GM23338 (cell line): ENCODE measurements at regions not wholly inside any gene's neighbourhood (a gene's known extent, or its start where the extent isn't known, plus 50 kb on each side); places are given as distances from the start of the nearest gene placed in this dataset.

ENCODE experiments used
- ATAC-seq: fragments of 200-7000 bp; cut with Tn5 transposase; 3 replicates; pipeline ENCODE4 v1.9.1; 2020
- DNase-seq: peaks from one replicate; pipeline ENCODE4 v3.0.0-alpha.2; 2015; ENCODE audit warnings: low spot score
- H2AFZ ChIP-seq: fragments of 200-600 bp; sonication (generic); 2 replicates; pipeline ENCODE4 v1.8.0; 2016; ENCODE audit warnings: antibody characterized with exemption, mild to moderate bottlenecking, moderate library complexity
- H3F3A ChIP-seq: fragments of 200-600 bp; sonication (generic); replicated peaks from 2 replicates; pipeline ENCODE4 v1.8.0; 2017; ENCODE audit warnings: antibody characterized with exemption, mixed run types, low read depth
- H3K27ac ChIP-seq: fragments of 200-600 bp; sonication (generic); 2 replicates; pipeline ENCODE4 v1.6.1; 2016; ENCODE audit warnings: low read depth
- H3K27me3 ChIP-seq: fragments of 200-600 bp; sonication (generic); 2 replicates; pipeline ENCODE4 v1.8.0; 2016; ENCODE audit warnings: mild to moderate bottlenecking, mixed run types, moderate library complexity; ENCODE audit not compliant: insufficient read depth
- H3K36me3 ChIP-seq: fragments of 200-600 bp; sonication (generic); 2 replicates; pipeline ENCODE4 v1.8.0; 2016; ENCODE audit warnings: mild to moderate bottlenecking; ENCODE audit not compliant: insufficient read depth
- H3K4me1 ChIP-seq: fragments of 200-600 bp; sonication (generic); 2 replicates; pipeline ENCODE4 v1.8.0; 2016; ENCODE audit warnings: mild to moderate bottlenecking, moderate library complexity; ENCODE audit not compliant: insufficient read depth
- H3K4me2 ChIP-seq: fragments of 200-600 bp; sonication (generic); 2 replicates; pipeline ENCODE4 v1.7.1; 2017; ENCODE audit warnings: mixed run types
- H3K4me3 ChIP-seq: fragments of 200-600 bp; sonication (generic); 2 replicates; pipeline ENCODE4 v1.6.1; 2016; ENCODE audit warnings: mixed run types
- H3K79me2 ChIP-seq: fragments of 200-600 bp; sonication (generic); replicated peaks from 2 replicates; pipeline ENCODE4 v1.8.0; 2017; ENCODE audit warnings: mild to moderate bottlenecking; ENCODE audit not compliant: insufficient read depth
- H3K9me2 ChIP-seq: fragments of 200-600 bp; sonication (generic); 2 replicates; pipeline ENCODE4 v1.8.0; 2017; ENCODE audit not compliant: insufficient read depth
- H4K20me1 ChIP-seq: fragments of 200-600 bp; sonication (generic); replicated peaks from 2 replicates; pipeline ENCODE4 v1.8.0; 2017; ENCODE audit warnings: mild to moderate bottlenecking; ENCODE audit not compliant: insufficient read depth
- H3K27ac Mint-ChIP-seq: 2 replicates; pipeline ENCODE4 v1.8.0; 2020; ENCODE audit warnings: inconsistent platforms, mild to moderate bottlenecking, moderate library complexity, mixed read lengths
- H3K27me3 Mint-ChIP-seq: 3 replicates; pipeline ENCODE4 v1.8.0; 2022; ENCODE audit warnings: low read depth, mild to moderate bottlenecking, moderate library complexity, mixed read lengths, inconsistent platforms; ENCODE audit not compliant: insufficient read depth, poor library complexity
- H3K36me3 Mint-ChIP-seq: 3 replicates; pipeline ENCODE4 v1.8.0; 2021; ENCODE audit warnings: low read depth, mild to moderate bottlenecking, inconsistent platforms, moderate library complexity, mixed read lengths
- H3K4me1 Mint-ChIP-seq: 3 replicates; pipeline ENCODE4 v1.8.0; 2020; ENCODE audit warnings: mild to moderate bottlenecking, inconsistent platforms, mixed read lengths
- H3K4me3 Mint-ChIP-seq: 3 replicates; pipeline ENCODE4 v1.8.0; 2021; ENCODE audit warnings: moderate library complexity, mild to moderate bottlenecking, inconsistent platforms, mixed read lengths
- H3K9me3 Mint-ChIP-seq: 3 replicates; pipeline ENCODE4 v1.8.0; 2020; ENCODE audit warnings: moderate library complexity, mild to moderate bottlenecking, inconsistent platforms, mixed read lengths
- CREB1 ChIP-seq: fragments of 250-450 bp; sonication (Bioruptor Pico); IDR thresholded peaks from 2 replicates; pipeline ENCODE4 v1.5.0; 2020; ENCODE audit warnings: low read depth, mild to moderate bottlenecking, moderate library complexity
- EZH2phosphoT487 ChIP-seq: fragments of 200-600 bp; sonication (generic); IDR thresholded peaks from one replicate; pipeline ENCODE4 v1.8.1; 2018; ENCODE audit warnings: antibody characterized with exemption; ENCODE audit not compliant: unreplicated experiment
- JUNB ChIP-seq: IDR thresholded peaks from one replicate; pipeline ENCODE4 v1.6.1; 2016; ENCODE audit warnings: antibody characterized with exemption; ENCODE audit not compliant: unreplicated experiment
- NANOG ChIP-seq: IDR thresholded peaks from 2 replicates; pipeline ENCODE4 v1.6.1; 2016; ENCODE audit warnings: antibody characterized with exemption, borderline replicate concordance
- POLR2AphosphoS5 ChIP-seq: IDR thresholded peaks from 2 replicates; pipeline ENCODE4 v1.6.1; 2016; ENCODE audit warnings: antibody characterized with exemption, low read depth
- STAT1 ChIP-seq: IDR thresholded peaks from one replicate; pipeline ENCODE4 v1.6.1; 2016; ENCODE audit warnings: antibody characterized with exemption; ENCODE audit not compliant: unreplicated experiment
- ZNF114 ChIP-seq: fragments of 250-450 bp; sonication (Bioruptor Pico); IDR thresholded peaks from 2 replicates; pipeline ENCODE4 v1.5.0; 2020; ENCODE audit warnings: mild to moderate bottlenecking, moderate library complexity
- ZNF331 ChIP-seq: fragments of 250-450 bp; sonication (Bioruptor Pico); IDR thresholded peaks from 2 replicates; pipeline ENCODE4 v1.5.0; 2020; ENCODE audit warnings: low read depth, mild to moderate bottlenecking, moderate library complexity
- TF ChIP-seq, protein P1 (sequence below): IDR thresholded peaks from one replicate; pipeline ENCODE4 v1.6.1; 2018; ENCODE audit warnings: antibody characterized with exemption; ENCODE audit not compliant: unreplicated experiment
- TF ChIP-seq, protein P2 (sequence below): IDR thresholded peaks from 2 replicates; pipeline ENCODE4 v1.6.1; 2016; ENCODE audit warnings: antibody characterized with exemption
- TF ChIP-seq, protein P3 (sequence below): fragments of 250-450 bp; sonication (Bioruptor Pico); IDR thresholded peaks from 2 replicates; pipeline ENCODE4 v1.5.0; 2020; ENCODE audit warnings: mild to moderate bottlenecking, moderate library complexity
- TF ChIP-seq, protein P4 (sequence below), 2 experiments: fragments of 200-600 bp in 1 of 2; sonication (generic) in 1 of 2; conservative IDR thresholded peaks; 2 replicates each; pipeline versions ENCODE4 v1.5.1 to v1.6.1; 2016 to 2017; ENCODE audit warnings: antibody characterized with exemption in 2 of 2, low read depth in 2 of 2, mild to moderate bottlenecking in 2 of 2, moderate library complexity in 1 of 2

DNA sequence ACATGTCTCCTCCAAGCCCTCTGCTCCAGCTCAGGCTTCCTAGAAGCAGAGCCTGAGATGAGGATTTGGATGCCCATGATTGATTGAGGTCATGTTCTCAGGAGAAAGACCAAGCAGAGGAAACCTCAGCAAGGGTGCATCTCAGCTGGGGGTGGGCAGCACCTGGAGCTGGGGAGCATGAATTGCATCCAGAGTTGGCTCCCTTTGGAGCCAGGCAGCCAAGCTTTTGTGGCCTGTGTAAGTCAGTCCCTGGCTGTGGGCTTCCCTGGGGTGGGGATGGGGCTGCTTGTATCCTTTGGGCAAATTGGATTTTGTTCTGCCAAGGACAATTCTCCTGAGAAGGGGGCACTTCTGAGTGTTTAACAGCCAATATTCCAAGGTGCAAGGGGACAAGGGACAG is 91.5 kb upstream of the WASF3 start:
- Mint-ChIP-seq H3K4me3 (no peak overlapping the region), H3K27ac (no peak overlapping the region), H3K27me3 (peaks cover 6% of the 10 kb centered on the region), H3K9me3 (no peaks in the 10 kb centered on the region), H3K4me1 (no peaks in the 10 kb centered on the region), H3K36me3 (no peaks in the 10 kb centered on the region)
- Histone ChIP-seq H3K4me1 (no peaks in the 10 kb centered on the region), H3K79me2 (no peaks in the 10 kb centered on the region), H3K4me2 (no peak overlapping the region), H3F3A (no peaks in the 10 kb centered on the region), H3K9me2 (no peaks in the 10 kb centered on the region), H3K27me3 (no peaks in the 10 kb centered on the region), H3K4me3 (no peak overlapping the region), H4K20me1 (no peaks in the 10 kb centered on the region), H3K36me3 (no peaks in the 10 kb centered on the region), H2AFZ (no peak overlapping the region), H3K27ac (no peak overlapping the region)
- ATAC-seq (no peak), DNase-seq (no peak)
- TF ChIP-seq EZH2phosphoT487 (no peak), POLR2AphosphoS5 (no peak), ZNF114 (CRISPR knock-in tag) (no peak), NANOG (no peak), CREB1 (CRISPR knock-in tag) (no peak), JUNB (no peak), ZNF331 (CRISPR knock-in tag) (no peak), STAT1 (no peak)
- TF ChIP-seq, protein P1, sequence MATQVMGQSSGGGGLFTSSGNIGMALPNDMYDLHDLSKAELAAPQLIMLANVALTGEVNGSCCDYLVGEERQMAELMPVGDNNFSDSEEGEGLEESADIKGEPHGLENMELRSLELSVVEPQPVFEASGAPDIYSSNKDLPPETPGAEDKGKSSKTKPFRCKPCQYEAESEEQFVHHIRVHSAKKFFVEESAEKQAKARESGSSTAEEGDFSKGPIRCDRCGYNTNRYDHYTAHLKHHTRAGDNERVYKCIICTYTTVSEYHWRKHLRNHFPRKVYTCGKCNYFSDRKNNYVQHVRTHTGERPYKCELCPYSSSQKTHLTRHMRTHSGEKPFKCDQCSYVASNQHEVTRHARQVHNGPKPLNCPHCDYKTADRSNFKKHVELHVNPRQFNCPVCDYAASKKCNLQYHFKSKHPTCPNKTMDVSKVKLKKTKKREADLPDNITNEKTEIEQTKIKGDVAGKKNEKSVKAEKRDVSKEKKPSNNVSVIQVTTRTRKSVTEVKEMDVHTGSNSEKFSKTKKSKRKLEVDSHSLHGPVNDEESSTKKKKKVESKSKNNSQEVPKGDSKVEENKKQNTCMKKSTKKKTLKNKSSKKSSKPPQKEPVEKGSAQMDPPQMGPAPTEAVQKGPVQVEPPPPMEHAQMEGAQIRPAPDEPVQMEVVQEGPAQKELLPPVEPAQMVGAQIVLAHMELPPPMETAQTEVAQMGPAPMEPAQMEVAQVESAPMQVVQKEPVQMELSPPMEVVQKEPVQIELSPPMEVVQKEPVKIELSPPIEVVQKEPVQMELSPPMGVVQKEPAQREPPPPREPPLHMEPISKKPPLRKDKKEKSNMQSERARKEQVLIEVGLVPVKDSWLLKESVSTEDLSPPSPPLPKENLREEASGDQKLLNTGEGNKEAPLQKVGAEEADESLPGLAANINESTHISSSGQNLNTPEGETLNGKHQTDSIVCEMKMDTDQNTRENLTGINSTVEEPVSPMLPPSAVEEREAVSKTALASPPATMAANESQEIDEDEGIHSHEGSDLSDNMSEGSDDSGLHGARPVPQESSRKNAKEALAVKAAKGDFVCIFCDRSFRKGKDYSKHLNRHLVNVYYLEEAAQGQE = no peak
- TF ChIP-seq, protein P2, sequence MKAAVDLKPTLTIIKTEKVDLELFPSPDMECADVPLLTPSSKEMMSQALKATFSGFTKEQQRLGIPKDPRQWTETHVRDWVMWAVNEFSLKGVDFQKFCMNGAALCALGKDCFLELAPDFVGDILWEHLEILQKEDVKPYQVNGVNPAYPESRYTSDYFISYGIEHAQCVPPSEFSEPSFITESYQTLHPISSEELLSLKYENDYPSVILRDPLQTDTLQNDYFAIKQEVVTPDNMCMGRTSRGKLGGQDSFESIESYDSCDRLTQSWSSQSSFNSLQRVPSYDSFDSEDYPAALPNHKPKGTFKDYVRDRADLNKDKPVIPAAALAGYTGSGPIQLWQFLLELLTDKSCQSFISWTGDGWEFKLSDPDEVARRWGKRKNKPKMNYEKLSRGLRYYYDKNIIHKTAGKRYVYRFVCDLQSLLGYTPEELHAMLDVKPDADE = no peak
- TF ChIP-seq, protein P3, sequence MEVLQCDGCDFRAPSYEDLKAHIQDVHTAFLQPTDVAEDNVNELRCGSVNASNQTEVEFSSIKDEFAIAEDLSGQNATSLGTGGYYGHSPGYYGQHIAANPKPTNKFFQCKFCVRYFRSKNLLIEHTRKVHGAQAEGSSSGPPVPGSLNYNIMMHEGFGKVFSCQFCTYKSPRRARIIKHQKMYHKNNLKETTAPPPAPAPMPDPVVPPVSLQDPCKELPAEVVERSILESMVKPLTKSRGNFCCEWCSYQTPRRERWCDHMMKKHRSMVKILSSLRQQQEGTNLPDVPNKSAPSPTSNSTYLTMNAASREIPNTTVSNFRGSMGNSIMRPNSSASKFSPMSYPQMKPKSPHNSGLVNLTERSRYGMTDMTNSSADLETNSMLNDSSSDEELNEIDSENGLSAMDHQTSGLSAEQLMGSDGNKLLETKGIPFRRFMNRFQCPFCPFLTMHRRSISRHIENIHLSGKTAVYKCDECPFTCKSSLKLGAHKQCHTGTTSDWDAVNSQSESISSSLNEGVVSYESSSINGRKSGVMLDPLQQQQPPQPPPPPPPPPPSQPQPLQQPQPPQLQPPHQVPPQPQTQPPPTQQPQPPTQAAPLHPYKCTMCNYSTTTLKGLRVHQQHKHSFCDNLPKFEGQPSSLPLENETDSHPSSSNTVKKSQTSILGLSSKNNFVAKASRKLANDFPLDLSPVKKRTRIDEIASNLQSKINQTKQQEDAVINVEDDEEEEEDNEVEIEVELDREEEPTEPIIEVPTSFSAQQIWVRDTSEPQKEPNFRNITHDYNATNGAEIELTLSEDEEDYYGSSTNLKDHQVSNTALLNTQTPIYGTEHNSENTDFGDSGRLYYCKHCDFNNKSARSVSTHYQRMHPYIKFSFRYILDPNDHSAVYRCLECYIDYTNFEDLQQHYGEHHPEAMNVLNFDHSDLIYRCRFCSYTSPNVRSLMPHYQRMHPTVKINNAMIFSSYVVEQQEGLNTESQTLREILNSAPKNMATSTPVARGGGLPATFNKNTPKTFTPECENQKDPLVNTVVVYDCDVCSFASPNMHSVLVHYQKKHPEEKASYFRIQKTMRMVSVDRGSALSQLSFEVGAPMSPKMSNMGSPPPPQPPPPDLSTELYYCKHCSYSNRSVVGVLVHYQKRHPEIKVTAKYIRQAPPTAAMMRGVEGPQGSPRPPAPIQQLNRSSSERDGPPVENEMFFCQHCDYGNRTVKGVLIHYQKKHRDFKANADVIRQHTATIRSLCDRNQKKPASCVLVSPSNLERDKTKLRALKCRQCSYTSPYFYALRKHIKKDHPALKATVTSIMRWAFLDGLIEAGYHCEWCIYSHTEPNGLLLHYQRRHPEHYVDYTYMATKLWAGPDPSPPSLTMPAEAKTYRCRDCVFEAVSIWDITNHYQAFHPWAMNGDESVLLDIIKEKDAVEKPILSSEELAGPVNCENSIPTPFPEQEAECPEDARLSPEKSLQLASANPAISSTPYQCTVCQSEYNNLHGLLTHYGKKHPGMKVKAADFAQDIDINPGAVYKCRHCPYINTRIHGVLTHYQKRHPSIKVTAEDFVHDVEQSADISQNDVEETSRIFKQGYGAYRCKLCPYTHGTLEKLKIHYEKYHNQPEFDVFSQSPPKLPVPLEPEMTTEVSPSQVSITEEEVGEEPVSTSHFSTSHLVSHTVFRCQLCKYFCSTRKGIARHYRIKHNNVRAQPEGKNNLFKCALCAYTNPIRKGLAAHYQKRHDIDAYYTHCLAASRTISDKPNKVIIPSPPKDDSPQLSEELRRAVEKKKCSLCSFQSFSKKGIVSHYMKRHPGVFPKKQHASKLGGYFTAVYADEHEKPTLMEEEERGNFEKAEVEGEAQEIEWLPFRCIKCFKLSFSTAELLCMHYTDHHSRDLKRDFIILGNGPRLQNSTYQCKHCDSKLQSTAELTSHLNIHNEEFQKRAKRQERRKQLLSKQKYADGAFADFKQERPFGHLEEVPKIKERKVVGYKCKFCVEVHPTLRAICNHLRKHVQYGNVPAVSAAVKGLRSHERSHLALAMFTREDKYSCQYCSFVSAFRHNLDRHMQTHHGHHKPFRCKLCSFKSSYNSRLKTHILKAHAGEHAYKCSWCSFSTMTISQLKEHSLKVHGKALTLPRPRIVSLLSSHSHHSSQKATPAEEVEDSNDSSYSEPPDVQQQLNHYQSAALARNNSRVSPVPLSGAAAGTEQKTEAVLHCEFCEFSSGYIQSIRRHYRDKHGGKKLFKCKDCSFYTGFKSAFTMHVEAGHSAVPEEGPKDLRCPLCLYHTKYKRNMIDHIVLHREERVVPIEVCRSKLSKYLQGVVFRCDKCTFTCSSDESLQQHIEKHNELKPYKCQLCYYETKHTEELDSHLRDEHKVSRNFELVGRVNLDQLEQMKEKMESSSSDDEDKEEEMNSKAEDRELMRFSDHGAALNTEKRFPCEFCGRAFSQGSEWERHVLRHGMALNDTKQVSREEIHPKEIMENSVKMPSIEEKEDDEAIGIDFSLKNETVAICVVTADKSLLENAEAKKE (CRISPR knock-in tag) = no peak
- TF ChIP-seq, protein P4, sequence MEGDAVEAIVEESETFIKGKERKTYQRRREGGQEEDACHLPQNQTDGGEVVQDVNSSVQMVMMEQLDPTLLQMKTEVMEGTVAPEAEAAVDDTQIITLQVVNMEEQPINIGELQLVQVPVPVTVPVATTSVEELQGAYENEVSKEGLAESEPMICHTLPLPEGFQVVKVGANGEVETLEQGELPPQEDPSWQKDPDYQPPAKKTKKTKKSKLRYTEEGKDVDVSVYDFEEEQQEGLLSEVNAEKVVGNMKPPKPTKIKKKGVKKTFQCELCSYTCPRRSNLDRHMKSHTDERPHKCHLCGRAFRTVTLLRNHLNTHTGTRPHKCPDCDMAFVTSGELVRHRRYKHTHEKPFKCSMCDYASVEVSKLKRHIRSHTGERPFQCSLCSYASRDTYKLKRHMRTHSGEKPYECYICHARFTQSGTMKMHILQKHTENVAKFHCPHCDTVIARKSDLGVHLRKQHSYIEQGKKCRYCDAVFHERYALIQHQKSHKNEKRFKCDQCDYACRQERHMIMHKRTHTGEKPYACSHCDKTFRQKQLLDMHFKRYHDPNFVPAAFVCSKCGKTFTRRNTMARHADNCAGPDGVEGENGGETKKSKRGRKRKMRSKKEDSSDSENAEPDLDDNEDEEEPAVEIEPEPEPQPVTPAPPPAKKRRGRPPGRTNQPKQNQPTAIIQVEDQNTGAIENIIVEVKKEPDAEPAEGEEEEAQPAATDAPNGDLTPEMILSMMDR (conservative IDR thresholded peaks at IDR 0.05; ENCODE audit: low read depth in 2 of 2) = no peak
